ENCODE measurements at regions not wholly inside any gene's neighbourhood (a gene's known extent, or its start where the extent isn't known, plus 50 kb on each side); places are given as distances from the start of the nearest gene placed in this dataset.

- TF ChIP-seq CTCF (conservative IDR thresholded peaks at IDR 0.05; ENCODE audit: low read depth, low read length): no peak
- TF ChIP-seq EZH2 (IDR thresholded peaks at IDR 0.05; ENCODE audit: borderline replicate concordance, low read depth, low read length, poor library complexity, severe bottlenecking): no peak
These were observed 329.2 kb upstream of the EPHA5 start for GRCh38 chr4:65999518-65999871.
